GM12892 (cell line): ENCODE measurements at regions not wholly inside any gene's neighbourhood (a gene's known extent, or its start where the extent isn't known, plus 50 kb on each side); places are given as distances from the start of the nearest gene placed in this dataset.
"Not testable (repeated sequence)": the region's sequence is repeated elsewhere in the genome, so short reads cannot be mapped to it uniquely, and the experiment has no call there.

Source experiments
- POLR2A ChIP-seq: IDR thresholded peaks from 2 replicates; pipeline ENCODE4 v1.6.1; 2011; ENCODE audit warnings: low read depth, low read length, control low read depth
- POLR2AphosphoS5 ChIP-seq: IDR thresholded peaks from 2 replicates; pipeline ENCODE4 v1.6.1; 2011; ENCODE audit warnings: low read depth, low read length, control low read depth
- TAF1 ChIP-seq: IDR thresholded peaks from 2 replicates; pipeline ENCODE4 v1.6.1; 2011; ENCODE audit warnings: low read depth, mild to moderate bottlenecking, control low read depth, low read length, borderline replicate concordance

- TF ChIP-seq POLR2A, POLR2AphosphoS5, TAF1: not testable (repeated sequence)
These were observed 80.1 kb upstream of the RAI2 start for GRCh38 chrX:17941171-17941570.
